Mammary epithelial cell (primary cell): ENCODE measurements at regions not wholly inside any gene's neighbourhood (a gene's known extent, or its start where the extent isn't known, plus 50 kb on each side); places are given as distances from the start of the nearest gene placed in this dataset.

Experiments used
- EZH2 ChIP-seq: IDR thresholded peaks from 2 replicates; pipeline ENCODE4 v1.6.1; 2012; ENCODE audit warnings: low read length, inconsistent platforms, borderline replicate concordance
- TF ChIP-seq, protein P1 (sequence below), 2 donors: IDR thresholded peaks in 1 of 2; conservative IDR thresholded peaks in 1 of 2; 2 replicates each; pipeline ENCODE4 v1.5.1; 2011 to 2012; ENCODE audit warnings: inconsistent platforms in 2 of 2, low read length in 2 of 2, mild to moderate bottlenecking in 2 of 2, control low read depth in 1 of 2, low read depth in 1 of 2; ENCODE audit not compliant: insufficient read depth in 1 of 2; ENCODE audit errors: extremely low read depth in 1 of 2

DNA sequence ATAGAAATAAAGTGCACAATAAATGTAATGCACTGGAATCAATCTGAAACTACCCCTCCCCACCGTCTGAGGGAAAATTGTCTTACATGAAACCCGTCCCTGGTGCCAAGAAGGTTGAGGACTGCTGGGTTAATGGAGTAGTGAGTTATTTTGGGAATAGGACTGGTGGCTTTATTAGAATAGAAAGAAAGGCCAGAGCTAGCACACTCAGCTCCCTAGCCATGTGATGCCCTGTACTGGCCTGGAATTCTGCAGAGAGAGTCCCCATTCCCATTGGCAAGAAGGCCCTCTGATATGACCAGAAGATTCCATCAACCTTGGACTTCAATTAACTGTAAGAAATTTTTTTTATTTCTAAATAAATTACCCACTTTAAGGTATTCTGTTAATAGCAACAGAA is 393.5 kb upstream of the PCDH9 start:
- TF ChIP-seq, protein P1, sequence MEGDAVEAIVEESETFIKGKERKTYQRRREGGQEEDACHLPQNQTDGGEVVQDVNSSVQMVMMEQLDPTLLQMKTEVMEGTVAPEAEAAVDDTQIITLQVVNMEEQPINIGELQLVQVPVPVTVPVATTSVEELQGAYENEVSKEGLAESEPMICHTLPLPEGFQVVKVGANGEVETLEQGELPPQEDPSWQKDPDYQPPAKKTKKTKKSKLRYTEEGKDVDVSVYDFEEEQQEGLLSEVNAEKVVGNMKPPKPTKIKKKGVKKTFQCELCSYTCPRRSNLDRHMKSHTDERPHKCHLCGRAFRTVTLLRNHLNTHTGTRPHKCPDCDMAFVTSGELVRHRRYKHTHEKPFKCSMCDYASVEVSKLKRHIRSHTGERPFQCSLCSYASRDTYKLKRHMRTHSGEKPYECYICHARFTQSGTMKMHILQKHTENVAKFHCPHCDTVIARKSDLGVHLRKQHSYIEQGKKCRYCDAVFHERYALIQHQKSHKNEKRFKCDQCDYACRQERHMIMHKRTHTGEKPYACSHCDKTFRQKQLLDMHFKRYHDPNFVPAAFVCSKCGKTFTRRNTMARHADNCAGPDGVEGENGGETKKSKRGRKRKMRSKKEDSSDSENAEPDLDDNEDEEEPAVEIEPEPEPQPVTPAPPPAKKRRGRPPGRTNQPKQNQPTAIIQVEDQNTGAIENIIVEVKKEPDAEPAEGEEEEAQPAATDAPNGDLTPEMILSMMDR (conservative IDR thresholded peaks at IDR 0.05 in 1 of 2, IDR thresholded peaks at IDR 0.05 in 1 of 2; ENCODE audit: extremely low read depth in 1 of 2, insufficient read depth in 1 of 2, low read depth in 1 of 2, low read length in 2 of 2) = no peak
- no peak for TF ChIP-seq EZH2
